Thymus (tissue), 11 donors: ENCODE measurements at regions not wholly inside any gene's neighbourhood (a gene's known extent, or its start where the extent isn't known, plus 50 kb on each side); places are given as distances from the start of the nearest gene placed in this dataset.

ENCODE experiments used
- DNase-seq, 9 donors: peaks; one replicate each; pipeline ENCODE4 v3.0.0-alpha.2; 2013; ENCODE audit warnings: low spot score in 9 of 9, low read depth in 6 of 9, missing footprints in 1 of 9
- H3K27ac ChIP-seq, 2 donors: one replicate each; pipeline ENCODE4 v1.5.1; 2013; ENCODE audit warnings: control low read depth in 1 of 2, low read depth in 1 of 2, low read length in 1 of 2, mild to moderate bottlenecking in 1 of 2, moderate library complexity in 1 of 2
- H3K27me3 ChIP-seq, 2 donors: one replicate each; pipeline ENCODE4 v1.5.1; 2013; ENCODE audit warnings: low read length in 1 of 2; ENCODE audit not compliant: control insufficient read depth in 2 of 2, insufficient read depth in 1 of 2
- H3K36me3 ChIP-seq, 2 donors: one replicate each; pipeline ENCODE4 v1.5.1; 2013; ENCODE audit warnings: low read length in 1 of 2, mild to moderate bottlenecking in 1 of 2, moderate library complexity in 1 of 2; ENCODE audit not compliant: control insufficient read depth in 2 of 2, insufficient read depth in 2 of 2
- H3K4me1 ChIP-seq, 2 donors: one replicate each; pipeline ENCODE4 v1.5.1; 2013; ENCODE audit warnings: low read length in 2 of 2; ENCODE audit not compliant: control insufficient read depth in 2 of 2, insufficient read depth in 2 of 2
- H3K4me3 ChIP-seq, 2 donors: one replicate each; pipeline ENCODE4 v1.5.1; 2013; ENCODE audit warnings: low read length in 2 of 2, control low read depth in 1 of 2, mild to moderate bottlenecking in 1 of 2
- H3K9me3 ChIP-seq, 2 donors: one replicate each; pipeline ENCODE4 v1.5.1; 2013; ENCODE audit warnings: low read length in 1 of 2, mild to moderate bottlenecking in 1 of 2; ENCODE audit not compliant: control insufficient read depth in 2 of 2, insufficient read depth in 1 of 2
- WGBS: extraction: QIAGEN DNeasy Blood & Tissue Kit; methylation state at CpG from one replicate; pipeline ENCODE4 v1.1.7; 2013; 5-methylcytosine and 5-hydroxymethylcytosine counted together
- donor health status: healthy.

DNA sequence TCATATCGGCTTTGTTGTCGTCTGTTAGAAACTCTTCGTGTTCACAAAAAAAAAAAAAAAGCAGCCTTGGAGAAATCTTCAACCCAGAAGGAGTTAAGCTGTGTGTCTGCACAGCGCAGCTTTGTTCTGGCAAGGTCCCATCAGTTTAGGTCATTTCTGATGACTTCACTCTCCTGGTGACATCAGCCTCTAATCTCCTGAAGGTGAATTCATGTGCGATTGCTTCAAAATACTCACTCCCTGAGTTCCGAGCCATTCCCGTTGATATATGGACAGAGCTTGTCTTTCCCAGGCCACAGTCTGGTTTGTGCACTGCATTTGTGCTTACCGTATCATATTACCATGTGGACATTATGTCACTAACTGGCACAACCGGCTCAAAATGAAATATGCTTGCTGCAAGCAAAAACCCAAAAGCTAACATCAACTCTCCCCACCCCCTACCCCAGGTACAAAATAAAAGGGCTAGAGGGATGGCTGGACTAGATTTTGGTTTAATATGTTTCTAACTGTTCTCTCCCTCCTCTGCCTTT is 342.4 kb downstream of the KCNRG start:
- DNase-seq: no peak
- Histone ChIP-seq H3K4me3 (no peak overlapping the region), H3K9me3 (no peaks in the 10 kb centered on the region), H3K4me1 (peaks cover 26 to 52% of the 10 kb centered on the region in 2 donors), H3K27ac (no peak overlapping the region), H3K36me3 (no peaks in the 10 kb centered on the region), H3K27me3 (no peaks in the 10 kb centered on the region)
- WGBS: 94% methylated on average over 9 of the region's 9 CpGs

DNA sequence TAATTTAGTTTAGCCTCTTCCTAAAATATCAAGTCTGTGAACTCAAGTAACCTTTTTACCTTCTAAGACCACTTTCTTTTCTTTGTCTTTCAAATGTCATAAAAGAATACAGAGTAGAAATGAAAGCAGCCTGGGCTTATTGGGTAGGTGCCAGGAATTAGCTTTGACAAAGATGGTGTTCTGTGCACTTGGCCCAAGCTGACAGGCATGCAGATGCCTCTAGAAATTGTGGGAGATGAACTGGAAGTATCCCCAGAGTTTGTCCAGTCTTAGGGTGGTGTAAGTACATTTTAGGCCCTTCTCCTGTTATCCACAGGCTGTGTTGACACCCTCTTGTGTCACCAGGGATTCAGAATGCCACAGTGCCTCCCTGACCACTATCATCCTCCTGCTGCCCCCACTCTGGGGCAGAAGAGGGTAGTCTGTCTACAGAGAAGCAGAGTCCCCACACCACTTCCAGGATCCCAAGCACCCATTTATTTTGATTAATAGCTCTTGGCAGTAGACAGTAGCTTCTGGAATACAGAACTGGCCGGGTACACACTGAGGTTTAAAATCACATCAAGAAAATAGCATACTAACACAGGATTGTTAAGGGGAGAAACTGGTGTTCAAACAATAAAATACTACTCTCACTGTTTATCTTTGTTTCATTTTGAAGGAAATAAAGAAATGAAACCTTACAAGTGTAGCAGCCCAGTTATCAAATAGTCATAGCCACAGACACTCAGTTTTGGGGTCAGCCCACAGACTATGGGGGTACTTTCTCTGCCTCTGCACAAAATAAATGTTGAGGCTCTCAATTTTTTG is 343.2 kb downstream of the KCNRG start:
- peaks cover 26 to 48% of the 10 kb centered on the region in 2 donors for H3K4me1 ChIP-seq
- no peak overlapping the region for H3K4me3 ChIP-seq
- no peaks in the 10 kb centered on the region for H3K36me3 ChIP-seq
- no peaks in the 10 kb centered on the region for H3K9me3 ChIP-seq
- 91% methylated on average over 1 of the region's 1 CpG for WGBS
- no peak overlapping the region for H3K27ac ChIP-seq
- peak in 1 of 9 donors; percentile 34 for DNase-seq
- H3K27me3 ChIP-seq: no peaks in the 10 kb centered on the region

DNA sequence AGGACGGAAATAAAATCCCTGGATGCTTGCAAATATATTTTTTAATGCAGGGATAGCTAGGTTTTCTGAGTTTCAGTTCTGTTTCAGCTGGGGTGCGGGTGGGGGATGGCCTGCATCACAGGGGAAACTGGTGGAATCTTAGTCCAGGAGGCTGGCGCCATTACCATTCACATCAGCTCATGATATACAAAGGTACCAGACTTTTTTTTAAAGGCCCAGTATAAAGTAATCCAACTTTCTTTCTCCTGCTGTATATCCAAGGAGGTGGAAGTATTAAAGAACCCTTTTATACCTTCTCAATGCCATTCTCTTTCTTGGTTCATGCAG is 343.8 kb downstream of the KCNRG start:
- no peaks in the 10 kb centered on the region for H3K36me3 ChIP-seq
- no peaks in the 10 kb centered on the region for H3K9me3 ChIP-seq
- H3K27me3 ChIP-seq: no peaks in the 10 kb centered on the region
- H3K4me3 ChIP-seq: no peak overlapping the region
- no peak for DNase-seq
- WGBS: 98% methylated on average over 3 of the region's 3 CpGs
- H3K4me1 ChIP-seq: peaks cover 22 to 42% of the 10 kb centered on the region in 2 donors
- H3K27ac ChIP-seq: no peak overlapping the region

DNA sequence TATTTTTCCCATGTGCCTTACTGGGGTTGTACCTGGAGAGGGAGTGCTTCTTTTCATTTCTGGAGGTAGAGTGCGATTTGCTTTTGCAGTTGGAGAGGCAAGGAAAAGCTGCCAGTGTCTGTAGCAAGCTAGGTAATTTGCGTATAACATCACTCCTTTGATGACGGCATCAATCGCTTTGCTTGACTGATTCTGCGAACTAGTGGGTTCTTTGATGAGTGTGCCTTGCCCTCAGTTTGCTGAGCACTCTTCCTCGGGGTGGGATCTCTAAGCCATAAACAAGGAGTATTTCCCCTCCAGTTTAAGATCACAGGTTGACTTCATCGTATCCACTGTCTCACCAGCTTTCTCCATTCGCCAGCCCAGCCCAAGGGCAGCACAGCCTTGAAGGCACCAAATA is 344.5 kb downstream of the KCNRG start:
- H3K4me3 ChIP-seq: no peak overlapping the region
- peaks cover 16 to 35% of the 10 kb centered on the region in 2 donors for H3K4me1 ChIP-seq
- no peaks in the 10 kb centered on the region for H3K27me3 ChIP-seq
- no peaks in the 10 kb centered on the region for H3K9me3 ChIP-seq
- WGBS: 40% methylated on average over 8 of the region's 8 CpGs
- H3K27ac ChIP-seq: no peak overlapping the region
- peak in 4 of 9 donors; percentile 37 to 77 (median 50) for DNase-seq
- no peaks in the 10 kb centered on the region for H3K36me3 ChIP-seq

DNA sequence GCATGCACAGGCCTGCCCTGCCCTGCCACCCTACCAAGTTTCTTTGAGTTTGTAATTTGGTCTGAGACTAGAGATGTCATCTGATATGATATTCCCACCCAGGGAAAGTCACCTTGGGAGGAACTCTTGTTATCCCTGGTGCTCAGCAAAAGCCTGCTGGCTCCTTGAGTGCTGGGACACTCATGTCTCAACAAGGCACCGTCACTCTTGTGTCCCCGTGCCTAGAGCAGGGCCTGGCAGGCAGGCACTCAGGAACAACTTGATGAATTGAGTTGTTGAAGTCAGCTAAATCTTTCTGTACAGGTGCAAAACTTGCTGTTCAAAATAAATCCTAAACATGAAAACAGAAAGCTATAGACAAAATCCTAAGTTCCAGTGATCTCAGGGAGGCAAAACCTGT is 345.4 kb downstream of the KCNRG start:
- Histone ChIP-seq H3K36me3 (no peaks in the 10 kb centered on the region), H3K27ac (no peak overlapping the region), H3K4me1 (peaks cover 13 to 30% of the 10 kb centered on the region in 2 donors), H3K27me3 (no peaks in the 10 kb centered on the region), H3K9me3 (no peaks in the 10 kb centered on the region), H3K4me3 (no peak overlapping the region)
- 98% methylated on average over 2 of the region's 2 CpGs for WGBS
- no peak for DNase-seq

DNA sequence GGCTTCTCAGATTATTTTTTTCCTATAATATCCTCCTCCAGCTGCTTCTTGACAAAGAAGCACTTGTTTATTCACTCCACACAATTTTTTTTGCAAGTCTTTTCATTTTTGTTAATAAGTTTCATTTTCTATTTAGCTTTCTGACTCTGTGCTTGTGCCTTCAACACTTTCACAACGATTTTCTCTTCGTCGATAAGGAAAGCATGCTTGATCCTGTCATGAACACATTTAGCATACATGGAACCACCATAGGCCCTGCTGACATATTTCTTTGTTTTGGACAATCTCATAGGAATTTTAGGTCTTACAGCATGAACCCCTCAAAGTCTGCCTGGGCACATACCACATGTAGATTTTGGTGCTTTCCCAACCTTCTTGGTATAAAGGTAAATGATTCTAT is 346.0 kb downstream of the KCNRG start:
- DNase-seq: no peak
- Histone ChIP-seq H3K36me3 (no peaks in the 10 kb centered on the region), H3K9me3 (no peaks in the 10 kb centered on the region), H3K4me1 (peaks cover 13 to 31% of the 10 kb centered on the region in 2 donors), H3K27me3 (no peaks in the 10 kb centered on the region), H3K27ac (no peak overlapping the region), H3K4me3 (no peak overlapping the region)
- WGBS: 75% methylated on average over 3 of the region's 3 CpGs

DNA sequence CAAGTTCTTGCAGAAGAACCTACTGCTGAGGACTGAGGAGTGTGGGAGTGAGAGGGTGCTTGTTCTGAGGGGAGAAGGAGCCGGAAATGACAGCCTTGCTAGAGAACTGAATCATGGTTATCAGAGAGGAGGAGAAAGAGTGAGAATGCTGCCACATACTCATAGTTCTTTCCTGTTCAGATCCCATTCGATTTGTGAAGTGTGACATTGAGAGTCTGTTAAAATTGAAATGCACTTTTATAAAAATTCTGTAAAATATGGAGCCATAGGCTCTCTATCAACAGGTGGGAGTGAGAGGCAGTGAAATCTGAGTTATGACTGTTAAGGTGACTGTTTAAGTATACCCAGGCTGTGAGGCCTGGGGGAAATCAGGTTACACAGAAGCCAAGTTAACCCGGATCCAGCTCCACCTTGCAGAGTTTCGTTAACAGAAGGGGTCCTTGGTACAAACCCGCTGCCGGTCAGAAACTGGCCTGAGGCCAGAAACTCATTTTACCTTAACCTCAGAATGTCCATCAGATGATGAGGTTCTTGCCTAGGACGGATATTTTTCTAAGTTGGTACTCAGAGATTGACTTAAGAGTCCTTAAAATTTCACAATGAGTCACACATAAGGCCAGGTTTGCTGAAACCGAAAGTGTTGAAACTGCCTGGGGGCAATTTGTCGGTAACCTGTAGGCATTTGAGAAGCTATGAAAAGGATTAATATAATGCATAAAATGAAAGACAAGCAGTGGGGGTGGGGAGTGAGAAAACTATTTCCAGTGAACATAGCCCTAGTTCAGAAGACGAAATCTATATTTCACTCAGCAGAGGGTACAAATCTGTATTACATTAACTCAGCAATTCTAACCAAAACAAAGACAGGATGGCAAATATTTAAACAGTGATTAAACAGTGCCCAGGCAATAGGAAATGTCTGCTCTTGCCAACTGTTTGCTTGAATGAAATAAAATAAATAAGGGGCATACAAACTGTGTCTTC is 350.5 kb downstream of the KCNRG start:
- H3K4me1 ChIP-seq: peaks cover 0 to 5% of the 10 kb centered on the region in 2 donors
- H3K4me3 ChIP-seq: no peak overlapping the region
- H3K9me3 ChIP-seq: no peaks in the 10 kb centered on the region
- no peaks in the 10 kb centered on the region for H3K27me3 ChIP-seq
- DNase-seq: no peak
- WGBS: 93% methylated on average over 10 of the region's 10 CpGs
- H3K36me3 ChIP-seq: no peaks in the 10 kb centered on the region
- H3K27ac ChIP-seq: no peak overlapping the region

DNA sequence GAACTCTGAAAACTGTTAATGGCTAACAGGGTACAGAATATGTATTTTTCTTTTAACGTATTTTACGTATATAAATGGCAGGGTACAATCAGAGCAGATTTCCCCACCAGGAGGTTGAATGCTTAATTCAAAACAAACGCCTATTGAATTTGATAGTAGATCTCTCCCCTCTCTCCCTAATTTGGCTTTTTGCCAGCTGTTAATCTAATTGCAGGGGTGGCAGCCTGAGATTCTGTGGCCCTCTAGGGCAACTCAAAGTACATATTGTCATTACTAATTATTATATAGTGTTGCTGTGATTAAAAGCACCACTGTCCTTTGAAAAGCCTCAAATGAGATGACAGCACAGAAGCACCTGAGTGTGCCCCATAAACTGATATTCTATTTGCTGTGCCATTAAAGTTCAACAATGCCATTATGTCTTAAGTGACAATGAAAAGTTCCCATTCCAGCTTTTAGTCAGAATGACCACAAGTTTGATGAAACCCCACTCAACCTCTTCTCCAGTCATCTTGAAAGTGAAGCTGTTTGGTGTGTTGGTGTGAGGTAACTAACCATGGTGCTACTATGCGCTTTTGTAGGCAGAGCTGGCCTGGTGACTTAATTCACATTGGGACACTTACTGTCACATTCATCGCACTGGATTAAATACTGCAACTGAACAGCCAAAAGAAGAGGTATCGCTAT is 351.4 kb downstream of the KCNRG start:
- Histone ChIP-seq H3K27ac (no peak overlapping the region), H3K9me3 (no peaks in the 10 kb centered on the region), H3K4me1 (peaks cover 0 to 4% of the 10 kb centered on the region in 2 donors), H3K36me3 (no peaks in the 10 kb centered on the region), H3K27me3 (no peaks in the 10 kb centered on the region), H3K4me3 (no peak overlapping the region)
- DNase-seq: no peak
- WGBS: 96% methylated on average over 6 of the region's 6 CpGs
